Right lobe of liver (tissue), 6 donors: ENCODE measurements at regions not wholly inside any gene's neighbourhood (a gene's known extent, or its start where the extent isn't known, plus 50 kb on each side); places are given as distances from the start of the nearest gene placed in this dataset.
A peak's percentile ranks its signal among the peaks of the same experiment; 100 is the strongest.

Experiments
- ATAC-seq, 4 donors: fragments of 200-7000 bp; cut with Tn5 transposase; one replicate each; pipeline ENCODE4 v1.9.1; 2020; ENCODE audit warnings: mild to moderate bottlenecking in 4 of 4, moderate library complexity in 4 of 4
- DNase-seq, 3 donors: peaks; one replicate each; pipeline ENCODE4 v3.0.0-alpha.2; 2020
- H3K27ac ChIP-seq, 3 donors: fragments of 200-600 bp; one replicate each; pipeline ENCODE4 v1.8.0; 2022
- H3K27me3 ChIP-seq, 2 donors: fragments of 200-600 bp; one replicate each; pipeline ENCODE4 v1.8.0; 2022
- H3K36me3 ChIP-seq, 4 donors: fragments of 200-600 bp; sonication (generic) in 1 of 4; one replicate each; pipeline versions ENCODE4 v1.5.1 to v1.8.0; 2017 to 2022; ENCODE audit warnings: control low read depth in 1 of 4
- H3K4me1 ChIP-seq, 4 donors: fragments of 200-600 bp; sonication (generic) in 1 of 4; one replicate each; pipeline versions ENCODE4 v1.5.1 to v1.8.0; 2017 to 2022; ENCODE audit warnings: control low read depth in 1 of 4
- H3K4me3 ChIP-seq, 3 donors: fragments of 200-600 bp; one replicate each; pipeline ENCODE4 v1.8.0; 2022
- H3K9me3 ChIP-seq, 4 donors: fragments of 200-600 bp; sonication (generic) in 1 of 4; one replicate each; pipeline versions ENCODE4 v1.5.1 to v1.8.0; 2017 to 2022; ENCODE audit warnings: control low read depth in 1 of 4
- CTCF ChIP-seq, 4 donors: fragments of 200-600 bp in 3 of 4; fragments of 450-650 bp in 1 of 4; IDR thresholded peaks; one replicate each; pipeline versions ENCODE4 v1.5.1 to v1.8.0; 2016 to 2022; ENCODE audit warnings: antibody characterized with exemption in 4 of 4, mild to moderate bottlenecking in 2 of 4
- POLR2A ChIP-seq: fragments of 450-650 bp; IDR thresholded peaks from one replicate; pipeline ENCODE4 v1.6.1; 2017; ENCODE audit warnings: antibody characterized with exemption, mild to moderate bottlenecking
- whole genome bisulfite sequencing: methylation state at CpG from one replicate; pipeline ENCODE4 v1.1.6; 2018; ENCODE audit warnings: low coverage, low lambda C conversion rate; ENCODE audit not compliant: insufficient coverage; ENCODE audit errors: missing lambda C conversion rate; 5-methylcytosine and 5-hydroxymethylcytosine counted together
- intact Hi-C, 2 donors: fragments of 100-400 bp; cut with DNase I; formaldehyde crosslinking; loops; one replicate each; pipeline versions ENCODE4 v1.11.2 to v1.14.1; 2022
- donor health status: DM: no; HTN: yes; CAD: no.
- donor health status: DM: no; HTN: no; CAD: no.
- donor health status: DM: no; HTN: no; CAD: no.
- donor health status: DM: no; HTN: yes; CAD: no.
- donor health status: DM: no; HTN: yes; CAD: no.

- Histone ChIP-seq H3K4me1 (peaks cover 0 to 13% (median 3%) of the 10 kb centered on the region in 4 donors), H3K27me3 (no peaks in the 10 kb centered on the region), H3K36me3 (no peaks in the 10 kb centered on the region), H3K4me3 (no peak overlapping the region), H3K9me3 (no peaks in the 10 kb centered on the region), H3K27ac (no peak overlapping the region)
- peak in 1 of 4 donors; percentile 9 for ATAC-seq
- TF ChIP-seq CTCF (IDR thresholded peaks at IDR 0.05) (no peak), POLR2A (no peak)
- DNase-seq = no peak
- 49% methylated on average over 3 of the region's 3 CpGs for whole genome bisulfite sequencing
- intact Hi-C loops = no loop called here
Observed at GRCh38 chr3:105965384-105965783, 96.6 kb upstream of the CBLB start.

GRCh38 chr3:105967117-105967516, 98.3 kb upstream of the CBLB start:
- H3K4me3 ChIP-seq = no peak overlapping the region
- 67% methylated on average over 1 of the region's 1 CpG for WGBS
- H3K27ac ChIP-seq = no peak overlapping the region
- intact Hi-C loops = no loop called here
- no peaks in the 10 kb centered on the region for H3K9me3 ChIP-seq
- peak in 1 of 4 donors; percentile 19 for ATAC-seq
- no peaks in the 10 kb centered on the region for H3K27me3 ChIP-seq
- H3K4me1 ChIP-seq = peaks cover 0 to 12% (median 3%) of the 10 kb centered on the region in 4 donors
- no peak for DNase-seq
- no peaks in the 10 kb centered on the region for H3K36me3 ChIP-seq
- no peak for TF ChIP-seq CTCF (IDR thresholded peaks at IDR 0.05)
- TF ChIP-seq POLR2A = no peak

DNA sequence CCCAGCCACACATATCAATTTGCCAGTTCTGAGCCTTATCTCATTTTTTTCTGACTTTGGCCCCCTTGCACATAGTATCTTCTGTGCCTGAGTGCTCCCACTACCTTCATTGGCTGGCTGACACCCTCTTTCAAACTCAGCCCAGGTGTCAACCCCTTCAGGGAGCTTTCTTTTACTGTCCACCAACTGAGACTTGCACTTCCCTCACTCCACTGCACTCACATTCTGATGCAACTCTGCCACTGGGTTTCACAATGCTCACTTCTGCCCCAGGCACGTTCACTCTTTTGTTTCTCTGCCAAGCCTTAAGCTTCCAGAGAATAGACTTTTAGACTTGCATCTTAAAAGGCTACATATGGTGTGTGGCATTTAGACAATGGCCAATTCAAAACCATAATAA, 101.5 kb upstream of the CBLB start:
- H3K4me3 ChIP-seq = no peak overlapping the region
- no peaks in the 10 kb centered on the region for H3K27me3 ChIP-seq
- intact Hi-C loops = no loop called here
- no peaks in the 10 kb centered on the region for H3K36me3 ChIP-seq
- H3K27ac ChIP-seq = no peak overlapping the region
- no peaks in the 10 kb centered on the region for H3K9me3 ChIP-seq
- DNase-seq (peak in 2 of 3 donors; percentile 61 to 68), ATAC-seq (peak; percentile 77 to 98 (median 94))
- WGBS = 13% methylated on average over 1 of the region's 1 CpG
- no peaks in the 10 kb centered on the region for H3K4me1 ChIP-seq
- TF ChIP-seq POLR2A (no peak), CTCF (IDR thresholded peaks at IDR 0.05) (no peak)

- ATAC-seq = no peak
- Histone ChIP-seq H3K4me1 (no peaks in the 10 kb centered on the region), H3K36me3 (no peaks in the 10 kb centered on the region), H3K27ac (no peak overlapping the region), H3K4me3 (no peak overlapping the region), H3K27me3 (no peaks in the 10 kb centered on the region), H3K9me3 (no peaks in the 10 kb centered on the region)
- 0% methylated on average over 1 of the region's 1 CpG for WGBS
- no peak for TF ChIP-seq CTCF (IDR thresholded peaks at IDR 0.05)
- TF ChIP-seq POLR2A = no peak
- no peak for DNase-seq
- intact Hi-C loops = no loop called here
Observed at GRCh38 chr3:105972069-105972468, 103.3 kb upstream of the CBLB start.

DNA sequence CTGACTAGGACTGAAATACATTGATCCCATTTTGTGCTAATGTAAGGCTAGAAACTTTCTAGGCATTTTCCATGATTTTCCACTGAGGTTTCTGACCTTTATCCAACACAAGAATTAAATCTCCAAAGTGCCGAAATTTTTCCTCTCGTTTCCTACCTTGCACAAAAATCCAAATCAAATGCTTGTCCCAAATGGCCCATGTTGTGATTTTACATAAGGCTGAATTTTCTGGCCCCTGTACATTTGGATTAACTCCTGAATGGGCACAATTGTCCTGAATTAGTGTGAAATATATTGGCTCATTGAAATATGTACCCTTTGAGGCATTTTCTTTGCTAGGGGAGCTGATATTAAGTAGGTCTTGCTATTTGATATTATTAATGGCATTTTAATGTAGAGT, 105.6 kb upstream of the CBLB start:
- no peaks in the 10 kb centered on the region for H3K27me3 ChIP-seq
- no peaks in the 10 kb centered on the region for H3K4me1 ChIP-seq
- no peak for ATAC-seq
- intact Hi-C loops = no loop called here
- H3K9me3 ChIP-seq = no peaks in the 10 kb centered on the region
- H3K36me3 ChIP-seq = no peaks in the 10 kb centered on the region
- no peak overlapping the region for H3K27ac ChIP-seq
- no peak for TF ChIP-seq POLR2A
- TF ChIP-seq CTCF (IDR thresholded peaks at IDR 0.05) = no peak
- H3K4me3 ChIP-seq = no peak overlapping the region
- WGBS = 62% methylated on average over 2 of the region's 2 CpGs
- DNase-seq = no peak
